GM21447 (cell line): ENCODE measurements at regions not wholly inside any gene's neighbourhood (a gene's known extent, or its start where the extent isn't known, plus 50 kb on each side); places are given as distances from the start of the nearest gene placed in this dataset.

Source experiments
- ATAC-seq: cut with Tn5 transposase; IDR thresholded peaks from one replicate; pipeline ENCODE4 v1.9.1; 2021; ENCODE audit not compliant: unreplicated experiment

GRCh38 chr14:101065246-101065645, 161.7 kb upstream of the RTL1 start:
- ATAC-seq, result no peak

DNA sequence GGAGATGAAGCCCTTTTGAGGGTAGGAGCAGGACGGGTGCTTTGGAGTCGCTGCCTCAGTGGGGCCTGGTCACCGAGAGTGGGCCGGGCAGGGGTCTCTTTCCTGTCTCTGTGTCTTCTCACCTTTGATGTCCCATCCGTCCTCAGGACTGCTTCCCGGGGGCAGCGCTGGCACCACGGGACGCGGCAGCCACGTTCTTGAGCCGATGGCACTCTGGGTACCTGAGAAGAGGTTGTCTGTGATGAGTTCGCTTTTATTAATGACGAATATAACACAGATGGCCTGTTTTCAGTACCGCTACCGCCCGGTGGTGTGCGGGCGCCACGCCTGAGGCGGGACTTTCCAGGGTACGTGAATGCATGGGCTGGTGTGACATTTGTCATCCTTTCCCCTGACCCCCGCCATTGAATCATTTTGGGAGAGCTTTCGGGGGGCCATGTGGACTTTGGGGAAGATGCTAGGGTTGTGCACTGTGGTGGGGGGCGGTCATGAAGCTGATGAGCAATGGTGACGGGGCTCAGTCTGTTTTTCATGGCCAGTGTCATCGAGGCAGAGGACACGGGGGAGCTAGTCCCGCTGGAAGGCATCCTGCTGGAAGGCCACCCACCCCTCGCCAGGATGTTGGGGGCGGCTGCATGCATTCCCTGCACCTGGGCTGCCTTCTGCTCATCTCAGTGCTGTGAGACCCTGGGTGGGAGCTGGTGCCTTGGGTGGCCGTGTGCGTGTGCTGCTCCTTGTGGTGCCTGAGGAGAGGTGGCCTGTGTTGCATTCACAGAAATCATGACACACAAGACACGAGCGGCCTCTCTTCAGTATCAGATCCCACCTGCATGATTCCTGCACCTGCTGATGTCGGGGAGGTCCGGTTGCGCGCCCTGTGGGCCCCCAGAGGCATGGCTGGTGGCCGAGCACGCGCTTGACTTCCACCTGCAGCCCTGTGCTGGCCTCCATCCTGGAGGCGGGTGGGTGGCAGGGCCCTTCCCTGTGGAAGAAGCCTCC, 162.5 kb upstream of the RTL1 start:
- ATAC-seq, result no peak

DNA sequence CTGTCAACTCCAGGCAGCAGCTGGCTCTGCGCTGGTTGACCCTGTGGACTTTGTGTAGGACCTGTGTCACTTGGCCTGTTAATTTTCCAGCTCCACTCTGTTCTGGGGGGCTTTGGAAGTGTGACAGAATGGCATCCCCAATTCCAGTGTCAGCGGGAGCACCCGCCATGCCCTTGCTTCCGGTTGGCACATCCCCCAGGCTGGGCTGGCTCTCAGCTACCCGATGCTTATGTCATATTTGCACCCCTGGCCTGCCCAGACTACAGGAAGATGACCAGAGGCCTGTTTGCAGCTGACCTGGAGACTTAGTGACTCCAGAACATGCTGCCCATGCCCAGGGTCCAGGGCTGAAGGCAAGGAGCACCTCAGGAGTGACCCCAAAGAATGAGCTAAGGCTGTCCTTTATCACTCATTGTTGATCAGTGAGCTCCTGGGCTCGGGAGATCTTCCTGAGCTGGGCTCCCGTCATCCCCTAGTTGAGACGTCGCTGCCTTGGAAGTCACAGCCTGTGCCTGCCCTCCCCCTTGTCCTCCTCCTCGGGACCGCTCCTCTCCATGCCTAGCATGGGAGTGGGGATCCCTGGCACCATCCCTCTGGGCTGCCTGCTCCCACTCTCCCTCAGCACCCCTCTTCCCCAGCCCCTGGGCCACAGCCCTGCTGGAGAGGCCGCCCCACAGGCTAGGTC, 163.4 kb upstream of the RTL1 start:
- ATAC-seq, result no peak

DNA sequence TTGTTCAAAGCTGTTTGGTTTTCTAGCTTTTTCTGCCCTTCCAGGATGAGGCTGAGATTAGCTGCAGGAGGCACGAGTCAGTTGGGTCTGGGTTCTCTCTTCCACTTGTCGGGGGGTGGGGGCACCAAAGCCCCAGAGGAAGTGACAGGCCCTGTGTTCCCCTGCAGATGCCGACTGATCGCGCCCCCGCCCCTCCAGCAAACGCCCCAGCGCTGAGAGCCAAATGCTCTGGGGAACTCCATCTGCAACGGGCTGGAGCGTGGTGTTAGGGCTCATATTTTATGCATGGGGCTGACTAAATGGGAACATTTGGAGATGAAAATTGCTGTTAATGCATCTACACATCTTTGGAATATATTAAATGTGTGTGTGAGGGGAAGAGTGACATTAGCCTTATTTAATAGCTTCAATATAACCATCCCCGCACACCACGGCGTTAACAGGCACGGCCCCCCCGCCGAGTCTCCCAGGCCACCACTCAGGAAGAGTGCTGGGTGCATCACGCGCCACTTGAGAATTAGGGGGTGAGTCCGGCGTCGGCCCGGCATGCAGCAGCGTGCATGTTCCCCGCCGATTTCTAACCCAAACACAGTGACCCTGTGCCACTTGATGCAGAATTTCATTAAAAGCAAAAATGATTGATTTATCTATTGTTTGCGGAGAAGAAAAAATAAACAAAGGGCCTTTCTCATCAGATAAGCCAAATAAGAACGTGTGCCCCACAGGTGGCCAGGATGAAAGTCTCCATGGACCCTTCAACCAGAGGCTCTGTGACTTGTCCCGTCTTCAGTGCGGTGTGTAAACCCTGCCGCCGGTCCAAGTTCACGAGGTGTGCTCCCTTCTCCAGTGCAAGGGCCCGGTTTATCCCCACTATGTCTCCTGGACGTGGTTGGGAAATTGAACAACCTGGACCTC, 165.0 kb upstream of the RTL1 start:
- no peak for ATAC-seq

DNA sequence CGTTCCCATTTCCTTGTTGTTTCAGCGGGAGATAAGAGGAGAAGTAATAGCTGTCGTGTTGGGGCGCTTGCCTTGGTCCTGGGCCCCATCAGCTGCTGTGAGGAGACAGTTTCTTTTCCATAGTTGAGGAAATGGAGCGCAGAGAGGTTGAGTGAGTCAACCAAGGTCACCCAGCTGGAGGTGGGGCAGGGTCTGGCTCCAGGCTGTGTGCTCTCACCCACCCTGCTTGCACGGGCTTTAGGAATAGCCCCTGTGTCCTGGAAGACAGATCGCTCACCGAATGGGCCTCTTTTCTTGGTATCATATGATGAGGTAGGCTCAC, 165.7 kb upstream of the RTL1 start:
- no peak for ATAC-seq

DNA sequence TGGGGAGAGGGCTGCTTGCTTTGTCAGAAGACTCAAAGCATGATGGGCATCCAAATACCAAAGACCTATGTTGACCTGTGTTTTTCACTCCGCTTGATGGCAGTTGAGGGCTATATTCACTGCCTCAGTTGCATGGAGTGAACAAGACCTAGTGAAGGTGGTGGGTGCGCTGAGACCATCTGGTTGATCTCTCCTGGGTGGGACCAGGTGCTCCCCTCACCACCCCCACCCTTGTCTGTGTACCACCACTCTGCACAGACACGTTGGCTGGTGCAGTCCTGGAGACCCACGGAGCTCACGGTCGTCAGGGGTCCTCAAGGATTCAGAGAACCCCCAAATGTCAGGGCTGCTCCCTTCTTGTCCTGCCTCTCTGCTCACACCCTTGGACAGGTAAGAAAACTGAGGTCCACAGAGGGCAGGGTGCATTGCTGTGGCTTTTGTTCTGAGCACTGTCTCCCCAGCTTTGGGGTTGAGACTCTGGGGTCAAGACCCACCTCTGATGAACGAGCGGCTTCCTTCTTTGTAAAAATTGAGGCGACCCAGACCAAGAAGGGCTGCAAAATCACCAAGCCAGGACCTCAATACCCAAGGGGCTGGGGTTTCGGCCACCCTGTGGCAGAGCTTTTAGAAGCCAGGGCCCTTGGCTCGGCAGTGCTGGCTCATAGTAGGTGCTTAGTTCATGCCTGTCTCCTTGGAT, 166.3 kb upstream of the RTL1 start:
- ATAC-seq, result no peak

DNA sequence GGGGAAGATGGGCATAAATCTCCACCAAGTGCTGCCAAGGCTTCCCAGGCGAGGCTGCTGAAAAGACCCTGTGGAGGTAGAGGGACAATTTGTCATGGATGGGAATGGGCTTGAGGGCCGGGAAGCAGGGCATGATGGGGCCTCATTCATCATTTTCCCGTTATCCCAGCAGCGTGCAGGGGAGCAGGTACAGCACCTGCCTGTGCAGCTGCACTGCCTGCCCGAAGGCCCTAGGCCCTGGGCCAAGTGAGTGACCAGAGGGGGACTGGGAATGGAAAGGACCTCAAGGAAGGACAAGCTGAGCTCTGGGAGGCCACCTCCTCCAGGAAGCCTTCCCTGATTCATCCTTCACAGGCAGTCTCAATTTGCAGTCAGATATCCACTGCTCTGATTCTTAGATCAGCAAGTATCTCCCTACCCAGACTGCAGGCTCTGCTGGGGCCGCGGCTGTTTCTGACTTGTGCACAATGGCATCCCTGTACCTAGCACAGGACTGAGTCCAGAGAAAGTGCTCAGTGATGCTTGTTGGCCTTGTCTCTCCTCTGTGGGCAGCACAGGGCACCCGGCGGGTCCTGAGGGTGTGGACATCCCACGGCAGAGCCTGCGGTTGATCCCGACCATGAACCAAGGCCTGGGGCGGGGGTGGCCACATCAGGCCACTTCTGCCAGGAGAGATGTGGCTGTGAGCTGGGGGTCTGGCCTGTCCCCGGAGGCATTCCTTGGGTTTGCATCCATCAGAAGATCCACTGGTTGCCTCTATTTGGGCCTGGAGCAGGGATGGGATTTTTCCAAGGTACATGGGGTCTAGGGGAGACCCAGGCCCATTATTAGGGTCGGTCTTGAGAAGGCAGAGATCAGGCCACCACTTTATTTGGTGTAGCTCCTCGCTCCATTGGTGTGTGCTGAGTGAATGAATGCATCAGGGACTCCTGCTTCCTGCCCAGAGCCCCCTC, 167.3 kb upstream of the RTL1 start:
- ATAC-seq, result no peak

- no peak for ATAC-seq
Measured at GRCh38 chr14:101071493-101071906, 168.0 kb upstream of the RTL1 start.

DNA sequence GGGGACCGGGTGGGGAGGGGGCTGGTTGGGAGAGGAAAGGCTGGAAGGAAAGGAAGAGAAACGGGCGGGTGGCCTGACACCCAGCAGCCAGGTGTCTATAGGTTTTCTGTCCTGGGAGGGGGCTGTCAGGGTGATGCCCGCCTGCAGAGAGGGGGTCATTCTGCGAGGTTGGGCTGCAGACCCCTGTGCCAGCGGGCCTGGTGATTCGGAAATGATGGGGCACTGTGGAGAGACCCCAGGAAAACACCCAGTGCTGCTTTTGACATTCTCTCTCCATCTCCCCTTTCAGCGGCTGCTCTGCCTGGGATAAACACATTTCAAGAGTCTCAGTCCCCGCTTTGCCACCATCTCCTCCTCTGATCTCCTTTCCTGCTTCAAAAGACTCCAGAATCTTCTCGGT, 168.5 kb upstream of the RTL1 start:
- ATAC-seq, result no peak

DNA sequence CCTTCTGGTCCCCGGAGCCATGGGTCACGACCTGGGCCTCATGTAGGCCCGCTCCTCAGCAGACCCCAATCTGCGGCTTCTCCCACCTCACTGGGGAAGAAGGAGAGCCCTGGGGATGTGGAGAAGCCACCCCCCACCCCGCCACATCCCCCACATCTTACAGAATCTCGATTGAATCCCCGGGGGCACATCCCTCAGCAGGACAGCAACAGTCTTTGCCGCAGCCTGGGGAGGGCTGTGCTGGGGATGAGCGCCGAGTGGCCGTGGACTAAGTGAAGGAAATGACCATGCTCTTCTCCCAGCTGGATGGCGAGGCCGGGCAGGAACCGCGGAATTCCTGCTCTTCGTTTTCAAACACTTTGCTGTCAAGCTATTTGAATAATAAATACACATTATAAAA, 169.0 kb upstream of the RTL1 start:
- ATAC-seq, result no peak

DNA sequence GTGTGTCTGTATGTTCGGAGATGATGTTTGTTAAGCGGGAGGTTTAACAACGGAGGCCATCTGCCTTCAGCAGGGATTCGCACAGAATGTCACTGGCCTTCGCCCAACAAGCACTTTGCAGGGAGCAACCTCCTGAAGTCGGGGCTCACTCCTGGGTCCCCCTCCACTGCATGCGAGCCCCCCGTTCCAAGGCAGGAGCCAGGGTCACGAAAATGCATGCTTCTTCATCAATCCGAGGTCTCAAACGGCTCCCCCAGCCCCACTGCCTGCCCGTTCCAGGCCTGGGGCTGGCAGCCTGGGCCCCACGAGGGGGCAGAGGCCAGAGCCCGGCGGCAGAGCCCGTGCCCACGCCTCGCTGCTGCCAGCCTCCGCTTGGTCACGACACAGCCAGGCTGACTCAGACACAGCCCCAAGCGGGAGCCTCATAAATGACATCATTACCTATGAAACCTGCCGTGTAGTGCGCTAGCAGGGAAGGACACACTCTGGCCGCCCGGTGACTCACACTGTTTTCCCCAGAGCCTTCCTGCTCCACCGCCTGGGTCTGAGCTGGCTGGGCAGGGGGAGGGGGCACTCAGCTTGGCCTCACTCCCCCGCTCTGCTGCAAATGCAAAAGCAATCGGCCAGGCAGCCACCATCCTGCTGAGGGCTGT, 169.5 kb upstream of the RTL1 start:
- ATAC-seq, result peak; percentile 79

- ATAC-seq, result no peak
Measured at GRCh38 chr14:101073598-101073965, 170.1 kb upstream of the RTL1 start.

- ATAC-seq, result no peak
Measured at GRCh38 chr14:101074196-101075024, 170.9 kb upstream of the RTL1 start.

GRCh38 chr14:101075025-101075800, 171.7 kb upstream of the RTL1 start:
- peak; percentile 52 for ATAC-seq

DNA sequence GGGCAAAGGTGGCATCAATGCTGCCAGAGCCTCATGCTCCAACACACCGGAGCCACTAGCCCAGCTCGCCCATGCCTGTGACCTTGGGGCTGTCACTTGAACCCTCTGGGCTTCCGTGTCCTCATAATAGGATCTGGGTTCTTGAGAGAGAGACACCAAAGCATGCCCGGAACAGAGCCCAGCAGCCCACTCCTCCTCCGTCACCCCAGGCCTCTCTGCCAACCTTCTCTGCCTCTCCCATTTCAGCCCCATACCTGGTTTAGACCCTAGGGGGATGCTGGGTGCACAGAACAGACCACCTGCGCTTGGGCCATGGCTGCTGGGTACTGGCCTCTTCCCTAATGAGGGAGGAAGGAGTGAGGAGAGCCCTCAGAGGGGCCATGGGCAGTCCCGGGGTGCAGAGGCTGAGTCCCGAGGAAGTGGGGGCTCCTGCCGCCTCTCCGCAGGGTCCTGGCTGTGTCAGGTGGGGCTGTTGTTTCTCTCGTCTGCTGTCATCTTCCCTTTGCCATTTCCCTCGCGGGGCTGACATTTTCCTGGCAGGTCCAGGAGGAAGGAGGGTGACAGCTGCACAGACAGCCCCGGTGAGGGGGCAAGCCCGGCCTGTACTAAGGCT, 172.4 kb upstream of the RTL1 start:
- no peak for ATAC-seq

DNA sequence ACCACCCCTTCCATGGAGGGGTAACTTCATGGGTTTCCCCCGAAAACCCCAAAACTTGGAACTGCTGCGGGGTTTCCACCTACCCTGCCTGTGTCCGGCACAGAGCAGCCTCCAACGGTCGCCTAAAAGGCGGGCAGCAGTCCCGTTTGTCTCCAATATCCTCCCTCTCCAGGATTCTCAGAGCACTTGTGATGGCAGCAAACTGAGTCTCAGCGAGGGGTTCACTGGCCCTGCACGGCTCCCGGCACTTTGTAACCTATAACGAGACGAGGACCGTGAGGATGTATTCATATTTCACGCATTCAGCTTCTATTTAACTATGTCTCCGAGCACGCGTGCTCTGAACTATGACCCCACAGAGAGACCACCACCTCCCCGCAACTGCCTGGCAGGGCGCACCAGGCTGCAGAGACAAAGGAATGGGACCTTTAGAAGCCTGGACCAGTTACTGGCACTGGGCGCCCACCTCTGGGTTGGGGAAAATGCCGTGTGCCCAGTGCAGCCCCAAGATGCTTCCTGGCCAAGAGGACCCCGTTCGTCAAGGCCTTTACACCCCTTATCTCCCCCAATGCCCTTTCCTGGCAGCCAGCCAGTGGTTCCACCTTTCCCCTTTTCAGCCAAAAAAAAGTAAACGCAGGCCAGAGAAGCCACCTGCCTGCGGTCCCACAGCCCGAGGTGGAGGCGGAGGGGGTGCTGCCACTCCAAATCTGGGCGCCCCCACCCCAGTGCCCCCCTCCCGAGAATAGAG, 173.1 kb upstream of the RTL1 start:
- ATAC-seq, result no peak
